Trophoblast cell (in vitro differentiated cells and primary cell): ENCODE measurements at regions not wholly inside any gene's neighbourhood (a gene's known extent, or its start where the extent isn't known, plus 50 kb on each side); places are given as distances from the start of the nearest gene placed in this dataset.

ENCODE experiments used
- DNase-seq, 2 donors: peaks; one replicate each; pipeline ENCODE4 v3.0.0-alpha.2; 2016
- H2AFZ ChIP-seq: 2 replicates; pipeline ENCODE4 v1.6.1; 2013; ENCODE audit warnings: low read length, moderate library complexity, mild to moderate bottlenecking; ENCODE audit not compliant: insufficient read depth, poor library complexity
- H2AK5ac ChIP-seq: 2 replicates; pipeline ENCODE4 v1.6.1; 2013; ENCODE audit warnings: mild to moderate bottlenecking, low read length
- H2BK120ac ChIP-seq: 2 replicates; pipeline ENCODE4 v1.6.1; 2013; ENCODE audit warnings: low read length, mild to moderate bottlenecking, moderate library complexity; ENCODE audit not compliant: insufficient read depth, poor library complexity
- H2BK12ac ChIP-seq: 2 replicates; pipeline ENCODE4 v1.6.1; 2013; ENCODE audit warnings: mild to moderate bottlenecking, low read length, moderate library complexity
- H2BK5ac ChIP-seq: 2 replicates; pipeline ENCODE4 v1.6.1; 2013; ENCODE audit warnings: low read length, low read depth, moderate library complexity, mild to moderate bottlenecking; ENCODE audit not compliant: poor library complexity
- H3K14ac ChIP-seq: 2 replicates; pipeline ENCODE4 v1.6.1; 2013; ENCODE audit warnings: mild to moderate bottlenecking, low read length
- H3K18ac ChIP-seq: 2 replicates; pipeline ENCODE4 v1.6.1; 2013; ENCODE audit warnings: mild to moderate bottlenecking, low read length
- H3K23ac ChIP-seq: 2 replicates; pipeline ENCODE4 v1.6.1; 2013; ENCODE audit warnings: low read length
- H3K27ac ChIP-seq: 2 replicates; pipeline ENCODE4 v1.5.1; 2013; ENCODE audit warnings: low read depth, mild to moderate bottlenecking, inconsistent platforms, low read length, moderate library complexity
- H3K27me3 ChIP-seq: 2 replicates; pipeline ENCODE4 v1.6.1; 2013; ENCODE audit warnings: inconsistent platforms, mild to moderate bottlenecking, low read length, moderate library complexity; ENCODE audit not compliant: insufficient read depth
- H3K36me3 ChIP-seq, 2 experiments: 1 replicate in 1 of 2; 2 replicates in 1 of 2; pipeline ENCODE4 v1.6.1; 2013; ENCODE audit warnings: low read length in 2 of 2, mild to moderate bottlenecking in 2 of 2, moderate library complexity in 1 of 2; ENCODE audit not compliant: insufficient read depth in 2 of 2, control insufficient read depth in 1 of 2
- H3K4ac ChIP-seq: 2 replicates; pipeline ENCODE4 v1.6.1; 2013; ENCODE audit warnings: low read depth, mild to moderate bottlenecking, low read length, moderate library complexity
- H3K4me1 ChIP-seq, 2 experiments: 1 replicate in 1 of 2; 2 replicates in 1 of 2; pipeline ENCODE4 v1.6.1; 2013; ENCODE audit warnings: low read length in 2 of 2, mild to moderate bottlenecking in 2 of 2, moderate library complexity in 1 of 2; ENCODE audit not compliant: insufficient read depth in 2 of 2, control insufficient read depth in 1 of 2
- H3K4me2 ChIP-seq: 2 replicates; pipeline ENCODE4 v1.6.1; 2013; ENCODE audit warnings: inconsistent platforms, mild to moderate bottlenecking, low read length, moderate library complexity
- H3K4me3 ChIP-seq: 2 replicates; pipeline ENCODE4 v1.5.1; 2013; ENCODE audit warnings: mild to moderate bottlenecking, low read depth, low read length, inconsistent platforms
- H3K79me1 ChIP-seq: one replicate; pipeline ENCODE4 v1.6.1; 2013; ENCODE audit warnings: low read length
- H3K79me2 ChIP-seq: 2 replicates; pipeline ENCODE4 v1.6.1; 2013; ENCODE audit warnings: low read length, mild to moderate bottlenecking; ENCODE audit not compliant: control insufficient read depth, insufficient read depth, poor library complexity
- H3K9ac ChIP-seq: 2 replicates; pipeline ENCODE4 v1.6.1; 2013; ENCODE audit warnings: mild to moderate bottlenecking, low read length
- H3K9me3 ChIP-seq: 2 replicates; pipeline ENCODE4 v1.6.1; 2013; ENCODE audit warnings: low read depth, mild to moderate bottlenecking, control low read depth, inconsistent platforms, low read length; ENCODE audit not compliant: insufficient read depth
- H4K12ac ChIP-seq: 2 replicates; pipeline ENCODE4 v1.6.1; 2013; ENCODE audit warnings: low read depth, mild to moderate bottlenecking, low read length, moderate library complexity
- H4K8ac ChIP-seq: 2 replicates; pipeline ENCODE4 v1.6.1; 2013; ENCODE audit warnings: low read depth, mild to moderate bottlenecking, low read length, moderate library complexity
- H4K91ac ChIP-seq: one replicate; pipeline ENCODE4 v1.6.1; 2013; ENCODE audit warnings: low read depth, mild to moderate bottlenecking, low read length, moderate library complexity
- WGBS: extraction: QIAGEN DNeasy Blood & Tissue Kit; methylation state at CpG from one replicate; pipeline ENCODE4 v1.1.7; 2013; ENCODE audit warnings: missing lambda C conversion rate; ENCODE audit not compliant: insufficient read length, insufficient coverage; ENCODE audit errors: extremely low coverage; 5-methylcytosine and 5-hydroxymethylcytosine counted together

GRCh38 chr19:27974082-27974513 lies 1238.9 kb downstream of the UQCRFS1 start:
- no peaks in the 10 kb centered on the region for H3K9me3 ChIP-seq
- peak overlapping the region; percentile 92 for H4K91ac ChIP-seq
- H2BK120ac ChIP-seq = peak overlapping the region; percentile 55
- peak overlapping the region; percentile 31 for H3K27ac ChIP-seq
- peak in 1 of 2 donors; percentile 1 for DNase-seq
- H3K14ac ChIP-seq = peak overlapping the region; percentile 55
- no peaks in the 10 kb centered on the region for H3K27me3 ChIP-seq
- peaks cover 19 to 20% of the 10 kb centered on the region in 2 experiments for H3K4me1 ChIP-seq
- H3K79me2 ChIP-seq = peaks cover 11% of the 10 kb centered on the region
- H3K36me3 ChIP-seq = no peaks in the 10 kb centered on the region
- no peak overlapping the region for H4K8ac ChIP-seq
- H3K9ac ChIP-seq = no peak overlapping the region
- whole genome bisulfite sequencing = no CpG with 5 or more reads among the region's 2 CpGs
- H3K23ac ChIP-seq = no peak overlapping the region
- H3K4me2 ChIP-seq = no peak overlapping the region
- H4K12ac ChIP-seq = no peak overlapping the region
- H3K4ac ChIP-seq = peak overlapping the region; percentile 72
- no peak overlapping the region for H2AFZ ChIP-seq
- peak overlapping the region; percentile 60 for H3K18ac ChIP-seq
- H2BK5ac ChIP-seq = peak overlapping the region; percentile 77
- H3K79me1 ChIP-seq = peaks cover 34% of the 10 kb centered on the region
- peak overlapping the region; percentile 89 for H2AK5ac ChIP-seq
- peak overlapping the region; percentile 97 for H2BK12ac ChIP-seq
- H3K4me3 ChIP-seq = no peak overlapping the region

- Histone ChIP-seq H2BK5ac (peak overlapping the region; percentile 98), H4K12ac (peak overlapping the region; percentile 54), H4K8ac (peak overlapping the region; percentile 86), H3K9ac (no peak overlapping the region), H2AK5ac (peak overlapping the region; percentile 97), H3K27ac (peak overlapping the region; percentile 99), H3K14ac (peak overlapping the region; percentile 92), H3K9me3 (no peaks in the 10 kb centered on the region), H3K4me2 (no peak overlapping the region), H2BK12ac (peak overlapping the region; percentile 100), H3K4me3 (no peak overlapping the region), H3K79me2 (peaks cover 11% of the 10 kb centered on the region), H3K27me3 (no peaks in the 10 kb centered on the region), H3K23ac (no peak overlapping the region), H2BK120ac (peak overlapping the region; percentile 100), H2AFZ (peak overlapping the region; percentile 25), H3K4me1 (peaks cover 19 to 20% of the 10 kb centered on the region in 2 experiments), H3K18ac (peak overlapping the region; percentile 90), H3K36me3 (no peaks in the 10 kb centered on the region), H3K4ac (peak overlapping the region; percentile 92), H3K79me1 (peaks cover 34% of the 10 kb centered on the region), H4K91ac (peak overlapping the region; percentile 100)
- DNase-seq = no peak
- WGBS = no CpG with 5 or more reads among the region's 5 CpGs
Observed at GRCh38 chr19:27972291-27973040, 1240.5 kb downstream of the UQCRFS1 start.

- WGBS = no CpG with 5 or more reads among the region's 2 CpGs
- H4K12ac ChIP-seq = peak overlapping the region; percentile 64
- H3K9ac ChIP-seq = no peak overlapping the region
- H3K79me2 ChIP-seq = peaks cover 11% of the 10 kb centered on the region
- H4K8ac ChIP-seq = peak overlapping the region; percentile 86
- no peaks in the 10 kb centered on the region for H3K27me3 ChIP-seq
- H3K4me2 ChIP-seq = no peak overlapping the region
- H3K14ac ChIP-seq = peak overlapping the region; percentile 92
- H3K27ac ChIP-seq = peak overlapping the region; percentile 99
- H3K36me3 ChIP-seq = no peaks in the 10 kb centered on the region
- no peak overlapping the region for H3K4me3 ChIP-seq
- H2AFZ ChIP-seq = peak overlapping the region; percentile 25
- H3K4ac ChIP-seq = peak overlapping the region; percentile 92
- no peaks in the 10 kb centered on the region for H3K9me3 ChIP-seq
- peak overlapping the region; percentile 87 for H3K18ac ChIP-seq
- H4K91ac ChIP-seq = peak overlapping the region; percentile 100
- H3K4me1 ChIP-seq = peaks cover 19 to 20% of the 10 kb centered on the region in 2 experiments
- peak overlapping the region; percentile 55 for H3K23ac ChIP-seq
- peak overlapping the region; percentile 97 for H2AK5ac ChIP-seq
- H2BK5ac ChIP-seq = peak overlapping the region; percentile 98
- H2BK120ac ChIP-seq = peak overlapping the region; percentile 100
- H2BK12ac ChIP-seq = peak overlapping the region; percentile 100
- peaks cover 29% of the 10 kb centered on the region for H3K79me1 ChIP-seq
- no peak for DNase-seq
Observed at GRCh38 chr19:27971869-27972268, 1241.1 kb downstream of the UQCRFS1 start.

- Histone ChIP-seq H4K12ac (no peak overlapping the region), H3K23ac (no peak overlapping the region), H3K27me3 (no peaks in the 10 kb centered on the region), H4K91ac (no peak overlapping the region), H2BK5ac (no peak overlapping the region), H3K9ac (no peak overlapping the region), H3K18ac (no peak overlapping the region), H3K9me3 (no peaks in the 10 kb centered on the region), H2BK12ac (no peak overlapping the region), H3K27ac (peak overlapping the region; percentile 99), H3K4ac (no peak overlapping the region), H3K79me1 (peaks cover 27% of the 10 kb centered on the region), H3K4me3 (no peak overlapping the region), H3K79me2 (peaks cover 11% of the 10 kb centered on the region), H4K8ac (no peak overlapping the region), H3K14ac (no peak overlapping the region), H2AK5ac (no peak overlapping the region), H2BK120ac (no peak overlapping the region), H2AFZ (no peak overlapping the region), H3K36me3 (no peaks in the 10 kb centered on the region), H3K4me2 (no peak overlapping the region), H3K4me1 (peaks cover 19 to 20% of the 10 kb centered on the region in 2 experiments)
- peak; percentile 26 to 47 for DNase-seq
- WGBS = no CpG with 5 or more reads among the region's 5 CpGs
Observed at GRCh38 chr19:27971071-27971470, 1241.9 kb downstream of the UQCRFS1 start.
